ENCODE measurements at regions not wholly inside any gene's neighbourhood (a gene's known extent, or its start where the extent isn't known, plus 50 kb on each side); places are given as distances from the start of the nearest gene placed in this dataset.

DNA sequence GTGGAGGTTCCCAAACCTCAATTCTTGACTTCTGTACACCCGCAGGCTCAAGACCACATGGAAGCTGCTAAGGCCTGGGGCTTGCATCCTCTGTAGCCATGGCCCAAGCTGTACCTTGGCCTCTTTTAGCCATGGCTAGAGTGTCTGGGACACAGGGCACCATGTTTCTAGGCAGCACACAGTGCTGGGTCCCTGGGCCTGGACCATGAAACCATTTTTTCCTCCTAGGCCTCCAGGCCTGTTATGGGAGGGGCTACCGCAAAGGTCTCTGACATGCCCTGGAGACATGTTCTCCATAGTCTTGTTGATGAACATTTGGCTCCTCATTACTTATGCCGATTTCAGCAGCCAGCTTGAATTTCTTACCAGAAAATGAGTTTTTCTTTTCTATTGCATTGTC is 701.4 kb downstream of the FGF9 start:
- Mint-ChIP-seq H3K9me3 (peaks cover 35 to 57% of the 10 kb centered on the region in 2 experiments), H3K4me1 (peaks cover 23 to 25% of the 10 kb centered on the region in 2 experiments), H3K27me3 (ENCODE audit: low read depth) (peaks cover 11% of the 10 kb centered on the region), H3K36me3 (ENCODE audit: insufficient read depth in 1 of 3, low read depth in 3 of 3) (peaks cover 26 to 39% (median 29%) of the 10 kb centered on the region in 3 experiments), H3K4me3 (no peak overlapping the region), H3K27ac (no peak overlapping the region)
- no peaks in the 10 kb centered on the region for H3K79me2 ChIP-seq (ENCODE audit: insufficient read depth, low read length)
- H4K8ac ChIP-seq (replicated peaks; ENCODE audit: insufficient read length, low read depth, low read length), result no peak overlapping the region
- peaks cover 19% of the 10 kb centered on the region for H3K9me3 ChIP-seq (ENCODE audit: control insufficient read depth, low read depth, low read length)
- no peak for DNase-seq
- H2BK12ac ChIP-seq (ENCODE audit: insufficient read length, low read depth, low read length), result no peak overlapping the region
- no peak overlapping the region for H3K18ac ChIP-seq (ENCODE audit: insufficient read length, low read depth, low read length)
- H3K9ac ChIP-seq (ENCODE audit: extremely low read depth, insufficient read length, low read length), result no peak overlapping the region
- H3K4ac ChIP-seq (ENCODE audit: low read depth, low read length), result no peak overlapping the region
- H4K5ac ChIP-seq (ENCODE audit: insufficient read length, low read depth, low read length), result no peak overlapping the region
- H2BK120ac ChIP-seq (ENCODE audit: low read depth, low read length, poor library complexity, severe bottlenecking), result no peak overlapping the region
- no peaks in the 10 kb centered on the region for H4K20me1 ChIP-seq (ENCODE audit: control insufficient read depth, insufficient read depth, insufficient read length)
- H2AK5ac ChIP-seq (ENCODE audit: insufficient read length, low read length), result no peak overlapping the region
- H2BK15ac ChIP-seq (ENCODE audit: low read depth, low read length), result no peak overlapping the region
- H3K27ac ChIP-seq (ENCODE audit: insufficient read length, low read depth, low read length), result no peak overlapping the region
- no peak overlapping the region for H3K23ac ChIP-seq (ENCODE audit: insufficient read length, low read depth, low read length)
- H3K27me3 ChIP-seq (ENCODE audit: insufficient read depth, low read length), result no peaks in the 10 kb centered on the region
- H3K56ac ChIP-seq (ENCODE audit: insufficient read length, low read depth, low read length), result no peak overlapping the region
- no peak overlapping the region for H2BK20ac ChIP-seq (ENCODE audit: low read depth, low read length, poor library complexity, severe bottlenecking)
- H3K4me1 ChIP-seq (ENCODE audit: insufficient read depth, low read length), result no peaks in the 10 kb centered on the region
- no peaks in the 10 kb centered on the region for H3K79me1 ChIP-seq (ENCODE audit: insufficient read depth, low read depth, low read length, poor library complexity, severe bottlenecking)
- no peak overlapping the region for H2BK5ac ChIP-seq (ENCODE audit: insufficient read length, low read length)
- no peak overlapping the region for H4K91ac ChIP-seq (ENCODE audit: insufficient read length, low read depth, low read length)
- H3K4me2 ChIP-seq (ENCODE audit: insufficient read depth, insufficient read length, low read length), result no peak overlapping the region
- H3K14ac ChIP-seq (ENCODE audit: insufficient read depth, low read length), result no peak overlapping the region
- H3T11ph ChIP-seq (ENCODE audit: low read length), result no peak overlapping the region
- no peak overlapping the region for H2AFZ ChIP-seq (ENCODE audit: low read length)
- no peak for TF ChIP-seq CTCF (conservative IDR thresholded peaks at IDR 0.05)
- H3K23me2 ChIP-seq (ENCODE audit: insufficient read length, low read depth, low read length, poor library complexity, severe bottlenecking), result no peaks in the 10 kb centered on the region
- WGBS (ENCODE audit: extremely low coverage, insufficient read length, low lambda C conversion rate), result no CpG with 5 or more reads among the region's 3 CpGs
